ENCODE measurements at regions not wholly inside any gene's neighbourhood (a gene's known extent, or its start where the extent isn't known, plus 50 kb on each side); places are given as distances from the start of the nearest gene placed in this dataset.
"Not testable (repeated sequence)": the region's sequence is repeated elsewhere in the genome, so short reads cannot be mapped to it uniquely, and the experiment has no call there.

DNA sequence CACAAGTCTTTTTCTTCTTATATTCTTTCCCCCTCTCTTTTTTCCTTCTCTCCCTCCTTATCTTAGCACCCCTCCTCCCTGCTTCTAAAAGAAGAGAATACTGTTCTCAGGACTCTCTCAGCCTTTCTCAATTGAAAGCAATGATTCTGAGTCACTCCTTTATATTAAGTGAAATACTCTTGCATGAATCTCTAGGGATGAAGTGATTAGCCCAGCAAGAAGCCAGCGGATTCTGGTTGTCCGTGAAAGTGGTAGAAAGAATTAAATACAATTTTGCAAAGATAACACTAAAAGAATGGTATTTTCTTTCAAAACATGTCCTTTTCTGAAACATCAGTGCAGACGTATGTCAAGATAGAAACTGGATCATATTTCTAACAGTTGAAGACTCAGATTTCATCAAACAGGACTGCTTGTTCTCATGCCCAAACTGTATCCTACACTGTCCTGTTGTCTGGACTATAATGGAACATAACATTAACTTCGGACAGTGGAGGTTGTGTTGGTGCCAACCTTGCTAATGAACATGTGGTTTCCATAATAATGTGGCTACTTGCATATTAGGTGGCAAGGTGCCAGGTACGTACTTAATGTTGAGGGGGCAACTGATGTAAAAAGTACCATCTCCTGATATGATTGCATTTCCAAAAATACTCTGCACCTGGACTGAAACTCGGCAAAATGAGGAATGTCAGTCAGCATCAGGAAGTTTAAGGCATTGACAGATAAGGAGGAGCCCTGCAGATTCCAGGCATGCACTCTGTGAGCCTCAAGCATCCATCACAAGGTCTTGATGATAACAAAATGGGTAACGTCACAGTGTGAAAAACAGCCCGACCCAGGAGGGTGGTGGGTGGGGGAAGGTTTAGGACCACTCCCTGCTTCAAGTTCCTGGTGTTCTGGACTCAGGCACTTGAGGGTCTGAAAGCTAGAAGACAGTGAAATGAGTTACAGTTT is 357.2 kb downstream of the DLEU7 start:
- H3K27me3 ChIP-seq: no peaks in the 10 kb centered on the region
- DNase-seq: no peak

DNA sequence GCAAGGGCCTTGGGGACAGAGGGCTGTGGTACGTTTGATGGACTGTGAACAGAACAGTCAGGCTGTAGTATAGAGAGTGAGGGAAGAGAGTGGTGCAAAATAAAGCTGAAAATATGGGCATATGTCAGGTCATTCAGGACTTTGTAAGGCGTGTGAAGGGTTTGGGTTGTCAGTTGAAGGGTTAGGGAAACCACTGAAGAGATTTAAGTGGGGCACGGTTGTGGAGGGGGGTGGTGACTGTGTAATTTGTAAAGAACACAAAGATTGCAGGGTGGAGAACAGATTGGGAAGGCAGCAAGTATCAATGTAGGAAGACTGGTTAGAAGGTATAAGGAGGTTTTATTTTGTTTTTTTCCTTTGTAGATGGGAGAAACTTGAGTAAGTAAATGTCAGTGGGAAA is 349.8 kb downstream of the DLEU7 start:
- peaks cover 0 to 11% (median 0%) of the 10 kb centered on the region in 11 donors for H3K9me3 ChIP-seq
- WGBS, 2 donors: 80 to 90% methylated on average over 3 of the region's 3 CpGs
- no peaks in the 10 kb centered on the region for H3K36me3 ChIP-seq
- H3K4me1 ChIP-seq: peaks cover 0 to 12% (median 0%) of the 10 kb centered on the region in 9 donors
- no peak overlapping the region for H3K27ac ChIP-seq
- TF ChIP-seq, protein P1, sequence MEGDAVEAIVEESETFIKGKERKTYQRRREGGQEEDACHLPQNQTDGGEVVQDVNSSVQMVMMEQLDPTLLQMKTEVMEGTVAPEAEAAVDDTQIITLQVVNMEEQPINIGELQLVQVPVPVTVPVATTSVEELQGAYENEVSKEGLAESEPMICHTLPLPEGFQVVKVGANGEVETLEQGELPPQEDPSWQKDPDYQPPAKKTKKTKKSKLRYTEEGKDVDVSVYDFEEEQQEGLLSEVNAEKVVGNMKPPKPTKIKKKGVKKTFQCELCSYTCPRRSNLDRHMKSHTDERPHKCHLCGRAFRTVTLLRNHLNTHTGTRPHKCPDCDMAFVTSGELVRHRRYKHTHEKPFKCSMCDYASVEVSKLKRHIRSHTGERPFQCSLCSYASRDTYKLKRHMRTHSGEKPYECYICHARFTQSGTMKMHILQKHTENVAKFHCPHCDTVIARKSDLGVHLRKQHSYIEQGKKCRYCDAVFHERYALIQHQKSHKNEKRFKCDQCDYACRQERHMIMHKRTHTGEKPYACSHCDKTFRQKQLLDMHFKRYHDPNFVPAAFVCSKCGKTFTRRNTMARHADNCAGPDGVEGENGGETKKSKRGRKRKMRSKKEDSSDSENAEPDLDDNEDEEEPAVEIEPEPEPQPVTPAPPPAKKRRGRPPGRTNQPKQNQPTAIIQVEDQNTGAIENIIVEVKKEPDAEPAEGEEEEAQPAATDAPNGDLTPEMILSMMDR (IDR thresholded peaks at IDR 0.05): no peak
- intact Hi-C loops (cut with DNase I): no loop called here
- no peaks in the 10 kb centered on the region for H3K27me3 ChIP-seq
- ATAC-seq (no peak), DNase-seq (no peak)
- H3K4me3 ChIP-seq: no peak overlapping the region

More for the DNA sequence above, 357.2 kb downstream of the DLEU7 start:
- ATAC-seq: peak in 2 of 8 donors; percentile 25 to 37
- intact Hi-C loops (cut with DNase I): no loop called here
- Histone ChIP-seq H3K4me3 (no peak overlapping the region), H3K9me3 (no peaks in the 10 kb centered on the region), H3K27ac (no peak overlapping the region), H3K4me1 (peaks cover 0 to 20% (median 4%) of the 10 kb centered on the region in 9 donors), H3K36me3 (no peaks in the 10 kb centered on the region)
- TF ChIP-seq, protein P1 (IDR thresholded peaks at IDR 0.05): no peak
- 36 to 37% methylated on average over 8 of the region's 8 CpGs for WGBS, 2 donors

DNA sequence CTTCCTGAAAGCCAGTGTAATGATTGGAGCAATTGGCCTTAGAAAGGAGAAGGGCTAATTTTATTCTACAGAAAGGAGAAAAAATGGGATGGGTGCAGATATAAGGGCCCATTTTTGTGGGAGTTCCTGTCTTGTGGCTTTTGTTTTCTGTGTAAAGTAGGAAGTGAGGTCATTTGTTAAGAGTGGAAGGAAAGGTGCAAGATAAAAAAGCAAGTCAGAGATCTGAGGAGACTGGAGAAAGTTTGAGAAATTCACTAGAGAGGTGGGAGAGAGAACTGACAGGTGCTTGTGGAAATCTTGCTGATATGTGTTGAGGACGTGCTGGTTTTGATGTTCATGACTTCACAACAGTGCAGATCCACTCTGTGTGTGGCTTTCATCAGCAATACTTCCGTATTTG is 349.4 kb downstream of the DLEU7 start:
- WGBS, 2 donors: 90 to 97% methylated on average over 2 of the region's 2 CpGs

DNA sequence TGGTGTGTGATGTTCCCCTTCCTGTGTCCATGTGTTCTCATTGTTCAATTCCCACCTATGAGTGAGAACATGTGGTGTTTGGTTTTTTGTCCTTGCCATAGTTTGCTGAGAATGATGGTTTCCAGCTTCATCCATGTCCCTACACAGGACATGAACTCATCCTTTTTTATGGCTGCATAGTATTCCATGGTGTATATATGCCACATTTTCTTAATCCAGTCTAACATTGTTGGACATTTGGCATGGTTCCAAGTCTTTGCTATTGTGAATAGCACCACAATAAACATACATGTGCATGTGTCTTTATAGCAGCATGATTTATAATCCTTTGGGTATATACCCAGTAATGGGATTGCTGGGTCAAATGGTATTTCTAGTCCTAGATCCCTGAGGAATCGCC is 340.3 kb downstream of the DLEU7 start:
- ATAC-seq; intact Hi-C loops (cut with DNase I); DNase-seq; H3K36me3 ChIP-seq; H3K27me3 ChIP-seq; H3K4me1 ChIP-seq; H3K4me3 ChIP-seq; H3K27ac ChIP-seq; H3K9me3 ChIP-seq: not testable (repeated sequence)
- 100% methylated on average over 1 of the region's 1 CpG; no CpG with 5 or more reads in 1 of the 2 donors for WGBS, 2 donors

More for the DNA sequence above, 349.4 kb downstream of the DLEU7 start:
- intact Hi-C loops (cut with DNase I): no loop called here
- ATAC-seq: no peak
- DNase-seq: no peak
- Histone ChIP-seq H3K36me3 (no peaks in the 10 kb centered on the region), H3K27me3 (no peaks in the 10 kb centered on the region), H3K4me3 (no peak overlapping the region), H3K4me1 (peaks cover 0 to 12% (median 0%) of the 10 kb centered on the region in 9 donors), H3K27ac (no peak overlapping the region), H3K9me3 (peaks cover 0 to 11% (median 0%) of the 10 kb centered on the region in 11 donors)
- TF ChIP-seq, protein P1 (IDR thresholded peaks at IDR 0.05): no peak

DNA sequence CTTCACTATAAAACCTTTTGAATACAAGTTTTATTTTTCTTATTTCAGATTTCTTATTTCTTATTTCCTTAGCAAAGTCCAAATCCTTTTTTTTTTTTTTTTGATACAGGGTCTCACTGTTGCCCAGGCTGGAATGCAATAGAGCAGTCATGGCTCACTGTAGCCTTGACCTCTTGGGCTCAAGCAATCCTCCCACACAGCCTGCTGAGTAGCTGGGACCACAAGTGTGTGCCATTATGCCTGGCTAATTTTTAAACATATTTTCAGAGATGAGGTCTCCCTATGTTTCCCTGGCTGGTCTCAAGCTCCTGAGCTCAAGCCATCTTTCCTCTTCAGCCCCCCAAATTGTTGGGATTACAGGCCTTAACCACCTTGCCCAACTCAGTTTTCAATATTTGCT is 334.3 kb downstream of the DLEU7 start:
- Histone ChIP-seq H3K27ac (no peak overlapping the region), H3K4me3 (no peak overlapping the region), H3K36me3 (no peaks in the 10 kb centered on the region), H3K9me3 (peaks cover 0 to 7% (median 0%) of the 10 kb centered on the region in 11 donors), H3K27me3 (no peaks in the 10 kb centered on the region), H3K4me1 (peaks cover 0 to 33% (median 22%) of the 10 kb centered on the region in 9 donors)
- TF ChIP-seq, protein P1 (IDR thresholded peaks at IDR 0.05): no peak
- ATAC-seq: no peak
- no peak for DNase-seq
- intact Hi-C loops (cut with DNase I): no loop called here
